GM12878 (cell line): ENCODE measurements at regions not wholly inside any gene's neighbourhood (a gene's known extent, or its start where the extent isn't known, plus 50 kb on each side); places are given as distances from the start of the nearest gene placed in this dataset.

ENCODE experiments used
- ATAC-seq: fragments of 200-7000 bp; cut with Tn5 transposase; 3 replicates; pipeline ENCODE4 v1.9.1; 2020; ENCODE audit warnings: mild to moderate bottlenecking, moderate library complexity
- BruUV-seq: library from RNA; stranded (reverse); fragments of 400-500 nt; replicated peaks from 2 replicates; lab custom pipeline; 2021; lab: Mats Ljungman, UMichigan
- CTCF ChIA-PET: fragments of 300-600 bp; sonication (Branson Sonifier 250); formaldehyde crosslinking; extraction: SDS; loops from one replicate; lab custom pipeline; 2021; ENCODE audit warnings: inconsistent platforms; lab: Yijun Ruan, JAX
- POLR2A ChIA-PET: fragments of 350-600 bp; formaldehyde crosslinking; extraction: SDS; loops from one replicate; lab custom pipeline; 2021; ENCODE audit warnings: inconsistent platforms; lab: Charles Lee
- RAD21 ChIA-PET: fragments of 300-600 bp; sonication (Branson Sonifier 250); formaldehyde crosslinking; loops from one replicate; lab custom pipeline; 2023; ENCODE audit warnings: antibody characterized with exemption; ENCODE audit not compliant: unreplicated experiment; lab: Charles Lee
- SMC1A ChIA-PET: fragments of 300-600 bp; sonication (Branson Sonifier 250); formaldehyde crosslinking; loops from one replicate; lab custom pipeline; 2023; ENCODE audit not compliant: unreplicated experiment, uncharacterized antibody; lab: Charles Lee
- DNase-seq: peaks from one replicate; pipeline ENCODE4 v3.0.0-alpha.2; 2011; ENCODE audit warnings: low read depth, low spot score
- FAIRE-seq: peaks from 3 replicates; lab custom pipeline; 2011; peaks lifted over from hg19 to GRCh38; lab: Jason Lieb, UNC
- H2AFZ ChIP-seq: 2 replicates; pipeline ENCODE4 v1.6.0; 2011; ENCODE audit warnings: low read depth, low read length, control low read depth; ENCODE audit not compliant: control insufficient read depth
- H3K27ac ChIP-seq: 2 replicates; pipeline ENCODE4 v1.5.1; 2011; ENCODE audit warnings: control low read depth; ENCODE audit not compliant: control insufficient read depth, insufficient read depth
- H3K27me3 ChIP-seq, 2 experiments: replicated peaks in 1 of 2; 2 replicates each; pipeline versions ENCODE4 v1.6.0 to v1.6.1; 2011; ENCODE audit warnings: low read length in 1 of 2; ENCODE audit not compliant: control insufficient read depth in 2 of 2, insufficient read depth in 2 of 2
- H3K36me3 ChIP-seq, 2 experiments: 2 replicates each; pipeline ENCODE4 v1.5.1; 2011; ENCODE audit warnings: low read length in 1 of 2; ENCODE audit not compliant: control insufficient read depth in 2 of 2, insufficient read depth in 2 of 2
- H3K4me1 ChIP-seq: 2 replicates; pipeline ENCODE4 v1.6.1; 2011; ENCODE audit warnings: mild to moderate bottlenecking, low read length, moderate library complexity, mixed read lengths; ENCODE audit not compliant: control insufficient read depth, insufficient read depth
- H3K4me2 ChIP-seq: 2 replicates; pipeline ENCODE4 v1.6.0; 2011; ENCODE audit warnings: control low read depth; ENCODE audit not compliant: control insufficient read depth, insufficient read depth
- H3K4me3 ChIP-seq: fragments of 200-600 bp; sonication (generic); 2 replicates; pipeline ENCODE4 v1.5.1; 2016
- H3K79me2 ChIP-seq: 2 replicates; pipeline ENCODE4 v1.6.0; 2011; ENCODE audit warnings: low read length; ENCODE audit not compliant: control insufficient read depth, insufficient read depth
- H3K9ac ChIP-seq: 2 replicates; pipeline ENCODE4 v1.8.0; 2011; ENCODE audit warnings: low read length, control low read depth, mixed read lengths; ENCODE audit not compliant: control insufficient read depth, insufficient read depth
- H3K9me3 ChIP-seq: replicated peaks from 3 replicates; pipeline ENCODE4 v1.5.1; 2011; ENCODE audit warnings: mild to moderate bottlenecking, low read length; ENCODE audit not compliant: control insufficient read depth, insufficient read depth
- H4K20me1 ChIP-seq: 2 replicates; pipeline ENCODE4 v1.6.0; 2011; ENCODE audit not compliant: control insufficient read depth, insufficient read depth
- BHLHE40 ChIP-seq, 2 experiments: fragments of 450-650 bp in 1 of 2; IDR thresholded peaks; 2 replicates each; pipeline ENCODE4 v1.6.1; 2011 to 2017; ENCODE audit warnings: low read depth in 2 of 2, borderline replicate concordance in 1 of 2, improper control_type of control experiment in 1 of 2, low read length in 1 of 2, mild to moderate bottlenecking in 1 of 2
- CUX1 ChIP-seq: IDR thresholded peaks from 2 replicates; pipeline ENCODE4 v1.6.1; 2012; ENCODE audit warnings: improper control_type of control experiment, low read depth, low read length; ENCODE audit not compliant: insufficient replicate concordance
- EED ChIP-seq: sonication (generic); IDR thresholded peaks from 2 replicates; pipeline ENCODE4 v1.6.1; 2016; ENCODE audit warnings: antibody characterized with exemption, low read depth
- RBBP5 ChIP-seq: fragments of 200-600 bp; sonication (generic); conservative IDR thresholded peaks from 2 replicates; pipeline ENCODE4 v1.6.1; 2016
- TAF1 ChIP-seq: IDR thresholded peaks from 2 replicates; pipeline ENCODE4 v1.6.1; 2011; ENCODE audit warnings: mild to moderate bottlenecking, low read depth, low read length, borderline replicate concordance
- ZBTB11 ChIP-seq: fragments of 450-650 bp; formaldehyde crosslinking; IDR thresholded peaks from 2 replicates; pipeline ENCODE4 v1.5.0; 2022; ENCODE audit warnings: mild to moderate bottlenecking, missing genetic modification characterization
- ZBTB40 ChIP-seq: fragments of 450-650 bp; IDR thresholded peaks from 2 replicates; pipeline ENCODE4 v1.6.1; 2016; ENCODE audit warnings: mild to moderate bottlenecking, moderate library complexity, borderline replicate concordance
- ZZZ3 ChIP-seq: IDR thresholded peaks from 2 replicates; pipeline ENCODE4 v1.6.1; 2011; ENCODE audit warnings: low read depth; ENCODE audit not compliant: control insufficient read depth, insufficient read length
- WGBS: methylation state at CpG from one replicate; pipeline ENCODE4 v1.1.6; 2016; ENCODE audit warnings: low lambda C conversion rate; ENCODE audit not compliant: insufficient replicate concordance, insufficient coverage; ENCODE audit errors: missing lambda C conversion rate; 5-methylcytosine and 5-hydroxymethylcytosine counted together
- in situ Hi-C: fragments of 300-500 bp; cut with MboI; formaldehyde crosslinking; loops from 9 replicates; pipeline ENCODE4 v1.14.3; 2018; ENCODE audit warnings: mixed read lengths
- intact Hi-C: fragments of 100-400 bp; cut with micrococcal nuclease; formaldehyde crosslinking; loops from one replicate; pipeline ENCODE4 v1.14.2; 2022; ENCODE audit not compliant: unreplicated experiment

GRCh38 chr13:103542648-103543047 is 476.4 kb upstream of the SLC10A2 start:
- Histone ChIP-seq H3K4me3 (no peak overlapping the region), H3K4me1 (no peaks in the 10 kb centered on the region), H3K36me3 (no peaks in the 10 kb centered on the region), H3K27ac (no peak overlapping the region), H3K4me2 (no peak overlapping the region), H4K20me1 (no peaks in the 10 kb centered on the region), H3K27me3 (no peaks in the 10 kb centered on the region), H3K9me3 (no peaks in the 10 kb centered on the region), H3K79me2 (no peaks in the 10 kb centered on the region), H3K9ac (no peak overlapping the region), H2AFZ (no peak overlapping the region)
- RAD21 ChIA-PET = no interaction called here
- intact Hi-C loops = no loop called here
- DNase-seq = no peak
- POLR2A ChIA-PET = interaction anchor here (0.6 kb wide), 1 partner anchor 469 kb away, joined by 3 read pairs; no protein-coding TSS in a partner anchor
- in situ Hi-C loops = no loop called here
- no peak for ATAC-seq
- WGBS = 0% methylated on average over 1 of the region's 1 CpG
- SMC1A ChIA-PET = no interaction called here
- BruUV-seq = no TSS peak
- no peak for FAIRE-seq
- CTCF ChIA-PET = no interaction called here
- TF ChIP-seq TAF1 = no peak
- no peak for TF ChIP-seq ZZZ3
- TF ChIP-seq ZBTB11 (CRISPR knock-in tag) = no peak
- no peak for TF ChIP-seq ZBTB40
- TF ChIP-seq RBBP5 = no peak
- TF ChIP-seq CUX1 = no peak
- no peak for TF ChIP-seq BHLHE40 (IDR thresholded peaks at IDR 0.05; ENCODE audit: borderline replicate concordance in 1 of 2, low read depth in 2 of 2, low read length in 1 of 2)
- TF ChIP-seq EED = no peak
